SU-DHL-6 (cell line): ENCODE measurements at regions not wholly inside any gene's neighbourhood (a gene's known extent, or its start where the extent isn't known, plus 50 kb on each side); places are given as distances from the start of the nearest gene placed in this dataset.

Experiments used
- H2AFZ ChIP-seq: fragments of 200-600 bp; sonication (generic); 2 replicates; pipeline ENCODE4 v1.6.1; 2014; ENCODE audit warnings: low read depth, mild to moderate bottlenecking, moderate library complexity, mixed read lengths, antibody characterized with exemption, low read length; ENCODE audit not compliant: severe bottlenecking
- H3F3A ChIP-seq: fragments of 200-600 bp; shearing (Covaris generic); 2 replicates; pipeline ENCODE4 v1.6.0; 2016; ENCODE audit warnings: antibody characterized with exemption, mild to moderate bottlenecking; ENCODE audit not compliant: insufficient read depth
- H3K27ac ChIP-seq: fragments of 200-600 bp; sonication (generic); 2 replicates; pipeline ENCODE4 v1.5.1; 2016; ENCODE audit warnings: low read depth, mild to moderate bottlenecking, low read length, moderate library complexity, mixed read lengths
- H3K27me3 ChIP-seq: fragments of 200-600 bp; sonication (generic), shearing (Covaris generic); 2 replicates; pipeline ENCODE4 v1.6.0; 2014; ENCODE audit warnings: mild to moderate bottlenecking, low read length
- H3K36me3 ChIP-seq: fragments of 200-600 bp; sonication (generic); 2 replicates; pipeline ENCODE4 v1.6.1; 2014; ENCODE audit warnings: mild to moderate bottlenecking, low read length, mixed read lengths
- H3K4me2 ChIP-seq: fragments of 300-600, 200-600 bp; shearing (Covaris generic), sonication (generic); 2 replicates; pipeline ENCODE4 v1.6.0; 2014; ENCODE audit warnings: low read length, low read depth, mild to moderate bottlenecking; ENCODE audit not compliant: poor library complexity, severe bottlenecking
- H3K4me3 ChIP-seq: fragments of 200-600 bp; sonication (generic); 2 replicates; pipeline ENCODE4 v1.5.1; 2014; ENCODE audit warnings: antibody characterized with exemption, low read length, mild to moderate bottlenecking, mixed read lengths; ENCODE audit not compliant: insufficient read depth, poor library complexity, severe bottlenecking
- H3K79me2 ChIP-seq: fragments of 200-600 bp; sonication (generic); 2 replicates; pipeline ENCODE4 v1.6.1; 2014; ENCODE audit warnings: mild to moderate bottlenecking, low read length, moderate library complexity; ENCODE audit not compliant: insufficient read depth
- H3K9ac ChIP-seq: fragments of 200-600 bp; sonication (generic); 2 replicates; pipeline ENCODE4 v1.7.0; 2014; ENCODE audit warnings: mild to moderate bottlenecking, low read length
- H3K9me2 ChIP-seq: fragments of 200-600 bp; sonication (generic); replicated peaks from 2 replicates; pipeline ENCODE4 v1.6.1; 2014; ENCODE audit warnings: low read length; ENCODE audit not compliant: insufficient read depth
- H3K9me3 ChIP-seq: fragments of 200-600 bp; sonication (generic); 2 replicates; pipeline ENCODE4 v1.6.1; 2014; ENCODE audit warnings: low read length, mixed read lengths; ENCODE audit not compliant: insufficient read depth
- H4K20me1 ChIP-seq: fragments of 200-600 bp; sonication (generic); 2 replicates; pipeline ENCODE4 v1.6.1; 2014; ENCODE audit warnings: low read depth, mild to moderate bottlenecking, antibody characterized with exemption, low read length, moderate library complexity, mixed read lengths
- EZH2phosphoT487 ChIP-seq: fragments of 200-600 bp; sonication (generic), shearing (Covaris generic); conservative IDR thresholded peaks from 2 replicates; pipeline ENCODE4 v1.6.1; 2018; ENCODE audit warnings: mild to moderate bottlenecking, antibody characterized with exemption, low read length, moderate library complexity, mixed read lengths
- TF ChIP-seq, protein P1 (sequence below): fragments of 200-600 bp; sonication (generic); IDR thresholded peaks from one replicate; pipeline ENCODE4 v1.5.1; 2017; ENCODE audit warnings: antibody characterized with exemption, mild to moderate bottlenecking, low read length, moderate library complexity; ENCODE audit not compliant: insufficient read depth, poor library complexity, severe bottlenecking

- Histone ChIP-seq H2AFZ (no peak overlapping the region), H3K36me3 (no peaks in the 10 kb centered on the region), H3K4me2 (no peak overlapping the region), H3K4me3 (no peak overlapping the region), H3K9me3 (no peaks in the 10 kb centered on the region), H3F3A (no peaks in the 10 kb centered on the region), H3K9me2 (no peaks in the 10 kb centered on the region), H3K9ac (no peak overlapping the region), H4K20me1 (no peaks in the 10 kb centered on the region), H3K27ac (no peak overlapping the region), H3K27me3 (no peaks in the 10 kb centered on the region), H3K79me2 (no peaks in the 10 kb centered on the region)
- TF ChIP-seq, protein P1, sequence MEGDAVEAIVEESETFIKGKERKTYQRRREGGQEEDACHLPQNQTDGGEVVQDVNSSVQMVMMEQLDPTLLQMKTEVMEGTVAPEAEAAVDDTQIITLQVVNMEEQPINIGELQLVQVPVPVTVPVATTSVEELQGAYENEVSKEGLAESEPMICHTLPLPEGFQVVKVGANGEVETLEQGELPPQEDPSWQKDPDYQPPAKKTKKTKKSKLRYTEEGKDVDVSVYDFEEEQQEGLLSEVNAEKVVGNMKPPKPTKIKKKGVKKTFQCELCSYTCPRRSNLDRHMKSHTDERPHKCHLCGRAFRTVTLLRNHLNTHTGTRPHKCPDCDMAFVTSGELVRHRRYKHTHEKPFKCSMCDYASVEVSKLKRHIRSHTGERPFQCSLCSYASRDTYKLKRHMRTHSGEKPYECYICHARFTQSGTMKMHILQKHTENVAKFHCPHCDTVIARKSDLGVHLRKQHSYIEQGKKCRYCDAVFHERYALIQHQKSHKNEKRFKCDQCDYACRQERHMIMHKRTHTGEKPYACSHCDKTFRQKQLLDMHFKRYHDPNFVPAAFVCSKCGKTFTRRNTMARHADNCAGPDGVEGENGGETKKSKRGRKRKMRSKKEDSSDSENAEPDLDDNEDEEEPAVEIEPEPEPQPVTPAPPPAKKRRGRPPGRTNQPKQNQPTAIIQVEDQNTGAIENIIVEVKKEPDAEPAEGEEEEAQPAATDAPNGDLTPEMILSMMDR: no peak
- TF ChIP-seq EZH2phosphoT487: no peak
Observed at GRCh38 chr17:52517176-52517575, 358.7 kb upstream of the CA10 start.

DNA sequence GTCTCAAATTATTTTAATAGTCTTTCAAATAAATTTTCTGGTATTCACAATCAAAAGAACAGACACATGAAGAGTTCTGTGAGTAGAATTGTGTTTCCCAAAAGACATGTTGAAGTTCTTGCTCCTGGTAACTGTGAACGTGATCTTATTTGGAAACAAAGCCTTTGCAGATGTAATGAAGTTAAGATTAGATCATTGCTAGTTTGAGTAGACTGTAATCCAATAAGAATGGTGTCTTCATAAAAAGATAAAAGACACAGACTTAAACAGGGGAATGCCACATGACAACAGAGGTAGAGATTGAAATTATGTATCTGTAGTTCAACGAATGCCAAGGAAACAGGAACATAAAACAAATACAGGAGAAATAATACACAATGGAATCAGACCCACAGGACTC, 357.4 kb upstream of the CA10 start:
- Histone ChIP-seq H3K79me2 (no peaks in the 10 kb centered on the region), H3K27me3 (no peaks in the 10 kb centered on the region), H2AFZ (no peak overlapping the region), H3K9me2 (no peaks in the 10 kb centered on the region), H3K9me3 (no peaks in the 10 kb centered on the region), H4K20me1 (no peaks in the 10 kb centered on the region), H3K4me3 (no peak overlapping the region), H3K27ac (no peak overlapping the region), H3K9ac (no peak overlapping the region), H3F3A (no peaks in the 10 kb centered on the region), H3K36me3 (no peaks in the 10 kb centered on the region), H3K4me2 (no peak overlapping the region)
- TF ChIP-seq, protein P1: no peak
- TF ChIP-seq EZH2phosphoT487: no peak

DNA sequence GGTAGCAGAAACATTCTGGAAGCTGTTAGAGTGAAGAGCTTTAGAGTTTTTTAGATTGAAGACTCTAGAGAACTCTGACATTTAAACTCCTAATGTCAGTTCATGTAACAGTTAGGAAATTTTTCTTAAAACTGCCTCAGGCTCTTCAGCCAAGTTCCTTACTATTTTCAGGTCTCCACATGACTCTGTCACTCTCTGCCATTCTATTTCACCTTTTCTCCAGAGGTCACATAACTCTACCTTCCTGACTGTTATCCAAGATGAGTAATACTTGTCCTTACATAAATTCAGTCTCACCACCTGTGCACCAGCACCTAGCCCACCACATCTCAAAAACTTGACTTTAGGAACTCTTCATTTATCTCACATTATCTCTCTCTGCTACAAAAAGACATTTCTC, 347.1 kb upstream of the CA10 start:
- Histone ChIP-seq H4K20me1 (no peaks in the 10 kb centered on the region), H3K79me2 (no peaks in the 10 kb centered on the region), H3K9ac (no peak overlapping the region), H3K4me3 (no peak overlapping the region), H3K9me2 (no peaks in the 10 kb centered on the region), H3K27ac (no peak overlapping the region), H2AFZ (no peak overlapping the region), H3F3A (no peaks in the 10 kb centered on the region), H3K27me3 (no peaks in the 10 kb centered on the region), H3K9me3 (no peaks in the 10 kb centered on the region), H3K36me3 (no peaks in the 10 kb centered on the region), H3K4me2 (no peak overlapping the region)
- no peak for TF ChIP-seq EZH2phosphoT487
- TF ChIP-seq, protein P1: no peak
